ENCODE measurements at regions not wholly inside any gene's neighbourhood (a gene's known extent, or its start where the extent isn't known, plus 50 kb on each side); places are given as distances from the start of the nearest gene placed in this dataset.

- ChIA-PET CTCF (interaction anchor here (0.6 kb wide), 1 partner anchor 12 kb away, joined by 3 read pairs; no protein-coding TSS in a partner anchor), POLR2A (no interaction called here)
- no peak for ATAC-seq
- Histone ChIP-seq H3K4me2 (no peak overlapping the region), H3K4me3 (no peak overlapping the region), H3K4me1 (no peaks in the 10 kb centered on the region), H3K27ac (no peak overlapping the region), H3K9me3 (no peaks in the 10 kb centered on the region)
- 85% methylated on average over 1 of the region's 1 CpG for WGBS (ENCODE audit: missing lambda C conversion rate)
- TF ChIP-seq, protein P1, sequence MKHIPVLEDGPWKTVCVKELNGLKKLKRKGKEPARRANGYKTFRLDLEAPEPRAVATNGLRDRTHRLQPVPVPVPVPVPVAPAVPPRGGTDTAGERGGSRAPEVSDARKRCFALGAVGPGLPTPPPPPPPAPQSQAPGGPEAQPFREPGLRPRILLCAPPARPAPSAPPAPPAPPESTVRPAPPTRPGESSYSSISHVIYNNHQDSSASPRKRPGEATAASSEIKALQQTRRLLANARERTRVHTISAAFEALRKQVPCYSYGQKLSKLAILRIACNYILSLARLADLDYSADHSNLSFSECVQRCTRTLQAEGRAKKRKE (CRISPR knock-in tag; IDR thresholded peaks at IDR 0.05; ENCODE audit: low read depth) = no peak
- no peak for TF ChIP-seq KDM5A (IDR thresholded peaks at IDR 0.05)
- no peak for TF ChIP-seq HOXB13 (CRISPR knock-in tag; IDR thresholded peaks at IDR 0.05; ENCODE audit: low read depth)
- DNase-seq (ENCODE audit: low read depth in 1 of 2, low spot score in 1 of 2) = no peak
- no peak for FAIRE-seq
Observed at GRCh38 chr1:56179543-56179942, 399.8 kb downstream of the PLPP3 start.

- Histone ChIP-seq H3K4me2 (no peak overlapping the region), H3K4me1 (peaks cover 2% of the 10 kb centered on the region; the same call in 1 of the 3 replicates), H3K4me3 (no peak overlapping the region), H3K27ac (no peak overlapping the region), H3K9me3 (0 out of 3 replicates have a peak, but pooled peaks cover 3% of the 10 kb centered on the region)
- 58% methylated on average over 3 of the region's 3 CpGs for WGBS (ENCODE audit: missing lambda C conversion rate)
- FAIRE-seq (no peak), ATAC-seq (no peak), DNase-seq (ENCODE audit: low read depth in 1 of 2, low spot score in 1 of 2) (no peak)
- TF ChIP-seq HOXB5 (CRISPR knock-in tag; IDR thresholded peaks at IDR 0.05) (no peak), TP53 (CRISPR knock-in tag; IDR thresholded peaks at IDR 0.05) (no peak), SREBF2 (IDR thresholded peaks at IDR 0.05) (no peak), CBX8 (IDR thresholded peaks at IDR 0.05) (no peak), NR3C1 (IDR thresholded peaks at IDR 0.05) (no peak), RARB (CRISPR knock-in tag; IDR thresholded peaks at IDR 0.05) (no peak), REST (IDR thresholded peaks at IDR 0.05) (no peak), POLR2AphosphoS2 (conservative IDR thresholded peaks at IDR 0.05; ENCODE audit: low read length) (no peak), CHD2 (IDR thresholded peaks at IDR 0.05; ENCODE audit: low read length, partially characterized antibody) (no peak), RAD21 (conservative IDR thresholded peaks at IDR 0.05 in 1 of 2, IDR thresholded peaks at IDR 0.05 in 1 of 2) (no peak), EP300 (IDR thresholded peaks at IDR 0.05) (no peak), NFE2L2 (conservative IDR thresholded peaks at IDR 0.05; ENCODE audit: low read length) (no peak), EHF (CRISPR knock-in tag; IDR thresholded peaks at IDR 0.05) (no peak), BHLHE40 (IDR thresholded peaks at IDR 0.05; ENCODE audit: low read depth, low read length) (no peak), TFCP2L1 (CRISPR knock-in tag; IDR thresholded peaks at IDR 0.05) (no peak)
- TF ChIP-seq, protein P2, sequence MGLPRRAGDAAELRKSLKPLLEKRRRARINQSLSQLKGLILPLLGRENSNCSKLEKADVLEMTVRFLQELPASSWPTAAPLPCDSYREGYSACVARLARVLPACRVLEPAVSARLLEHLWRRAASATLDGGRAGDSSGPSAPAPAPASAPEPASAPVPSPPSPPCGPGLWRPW (IDR thresholded peaks at IDR 0.05) = no peak
- TF ChIP-seq, protein P1 (CRISPR knock-in tag; IDR thresholded peaks at IDR 0.05; ENCODE audit: low read depth) = no peak
- ChIA-PET POLR2A (no interaction called here), CTCF (no interaction called here)
Observed at GRCh38 chr1:56175211-56175610, 404.2 kb downstream of the PLPP3 start.
